ENCODE measurements at regions not wholly inside any gene's neighbourhood (a gene's known extent, or its start where the extent isn't known, plus 50 kb on each side); places are given as distances from the start of the nearest gene placed in this dataset.

DNA sequence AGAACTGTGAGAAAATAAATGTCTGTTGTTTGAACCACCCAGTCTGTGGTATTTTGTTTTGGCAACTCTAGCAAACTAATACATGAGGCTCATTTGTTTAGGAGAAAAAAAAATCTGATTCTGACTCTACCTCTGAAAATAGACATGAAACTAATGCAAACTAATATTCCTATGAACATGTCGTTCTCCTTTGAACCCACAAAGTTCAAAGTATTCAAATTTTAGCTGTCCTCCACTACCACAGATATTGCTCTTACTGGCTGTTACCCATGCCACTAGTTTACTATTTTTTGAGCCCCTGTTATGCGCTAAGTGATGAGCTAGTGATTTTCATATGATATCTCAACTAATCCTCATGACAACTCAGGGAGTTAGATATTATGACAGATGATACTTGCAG is 58.8 kb upstream of the ZNF804B start:
- no peak for DNase-seq

GRCh38 chr7:88694207-88694606 is 65.3 kb upstream of the ZNF804B start:
- no peak for DNase-seq

- DNase-seq: no peak
These were observed 66.4 kb upstream of the ZNF804B start for GRCh38 chr7:88693131-88693530.

GRCh38 chr7:88692493-88692892 is 67.0 kb upstream of the ZNF804B start:
- DNase-seq: no peak

DNA sequence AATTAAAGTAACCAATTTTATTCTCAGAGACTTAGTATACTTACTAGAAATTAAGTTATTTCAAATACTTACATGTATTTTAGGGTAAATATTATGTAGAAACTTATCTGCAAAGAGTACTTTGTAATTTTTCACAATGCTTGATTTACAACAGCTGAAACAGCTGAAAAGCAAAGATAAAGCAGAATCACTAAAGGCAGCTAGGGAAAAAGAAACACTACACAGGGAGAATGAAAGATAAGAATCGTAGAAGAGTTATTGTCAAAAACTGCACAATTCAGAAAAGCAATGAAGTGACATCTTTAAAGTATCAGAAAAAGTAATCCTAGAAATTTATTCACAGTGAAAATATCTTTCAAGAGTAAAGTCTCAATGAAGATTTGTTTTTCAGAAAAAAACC is 69.7 kb upstream of the ZNF804B start:
- DNase-seq: no peak

- DNase-seq: no peak
These were observed 71.3 kb upstream of the ZNF804B start for GRCh38 chr7:88688222-88688621.

DNA sequence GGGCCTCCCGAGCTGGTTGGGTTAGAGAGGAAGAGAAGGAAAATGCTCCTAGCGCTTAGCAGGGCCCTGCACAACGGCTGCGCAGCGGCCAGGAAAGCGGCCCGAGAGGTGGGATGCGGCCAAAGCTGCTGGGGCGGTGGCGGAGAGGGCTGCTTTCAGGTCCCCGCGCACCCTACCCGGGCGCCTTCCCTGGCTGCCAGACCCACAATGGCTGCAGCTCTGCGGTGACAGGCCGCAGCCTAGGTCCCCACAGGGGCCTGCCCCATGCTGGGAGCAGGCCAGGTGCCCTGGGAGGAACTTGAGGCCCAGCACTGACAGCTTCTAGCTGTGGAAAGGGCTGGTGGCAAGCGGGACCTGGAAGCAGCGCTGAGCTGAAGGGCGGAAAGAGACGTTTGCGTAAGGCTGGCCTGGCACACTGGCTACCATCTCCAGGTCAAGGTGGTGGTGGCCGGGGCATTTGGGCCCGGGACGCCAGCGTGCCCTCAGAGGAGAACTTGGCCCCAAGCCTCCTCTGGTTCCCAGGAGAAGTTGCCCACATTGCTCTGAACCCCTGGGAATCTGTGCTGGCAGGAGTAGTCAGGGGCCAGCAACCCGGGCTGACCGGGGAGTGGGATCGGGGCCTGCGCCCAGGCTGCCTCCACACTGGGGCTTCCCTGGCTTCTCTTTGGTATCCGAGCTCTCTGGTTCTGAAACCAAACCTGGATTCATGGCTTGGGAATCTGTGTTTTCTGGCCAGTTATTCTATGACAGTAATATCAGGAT is 72.9 kb upstream of the ZNF804B start:
- no peak for DNase-seq

DNA sequence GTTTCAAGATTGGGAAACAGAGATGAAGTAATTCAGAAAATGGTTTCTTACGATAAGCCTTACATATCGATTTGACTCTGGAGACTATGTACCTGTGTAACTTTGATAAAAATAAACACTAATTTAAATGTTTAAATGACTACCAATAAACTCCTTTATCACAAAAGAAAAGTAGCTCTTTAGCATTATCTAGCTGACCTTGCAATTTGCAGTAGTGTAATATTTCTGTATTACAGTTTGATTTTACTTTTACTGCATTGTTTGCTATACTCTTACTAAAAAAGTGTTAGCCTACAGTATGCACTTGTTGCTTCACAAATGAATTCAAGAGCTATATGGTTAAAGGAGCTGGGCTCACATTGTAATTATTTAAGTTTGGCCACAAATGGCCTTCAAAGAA is 77.8 kb upstream of the ZNF804B start:
- DNase-seq: no peak

DNA sequence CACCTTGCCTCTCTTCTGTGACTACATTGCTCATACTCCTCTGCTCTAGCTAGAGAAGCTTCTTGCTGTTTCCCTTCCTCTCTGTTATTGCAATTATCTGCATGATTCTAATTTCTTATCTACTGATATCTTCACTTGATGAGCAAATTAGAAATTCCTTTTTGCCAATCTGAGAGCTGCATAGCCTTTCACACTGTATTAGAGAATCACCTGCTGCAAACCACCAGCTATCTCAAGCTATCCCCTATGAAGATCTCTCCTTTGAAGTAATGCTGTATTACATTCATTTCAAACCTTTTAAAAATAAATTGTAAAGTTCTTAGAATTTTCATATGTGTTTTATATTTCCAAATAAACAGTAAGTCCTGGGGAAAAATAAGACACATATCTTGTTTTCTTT is 89.0 kb upstream of the ZNF804B start:
- DNase-seq: no peak

GRCh38 chr7:88669913-88670312 is 89.6 kb upstream of the ZNF804B start:
- DNase-seq: no peak

DNA sequence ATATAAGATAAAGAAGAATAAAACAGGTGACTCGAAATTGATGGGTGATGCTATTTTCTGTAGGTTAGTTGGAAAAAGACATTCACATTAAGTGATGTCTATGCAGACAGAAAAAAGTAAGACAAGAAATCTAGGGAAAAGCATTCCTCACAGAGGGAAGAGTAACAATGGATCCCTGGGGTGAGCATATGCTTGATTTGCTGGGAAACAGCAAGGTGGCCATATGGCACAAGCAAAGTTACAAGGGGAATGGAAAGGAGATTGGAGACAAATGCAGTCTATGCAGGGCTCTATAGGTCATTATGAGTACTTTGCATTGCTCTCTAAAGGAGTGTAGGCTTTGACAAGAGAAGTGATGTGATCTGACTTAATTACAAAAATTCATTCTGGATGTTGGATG is 90.9 kb upstream of the ZNF804B start:
- DNase-seq: no peak

DNA sequence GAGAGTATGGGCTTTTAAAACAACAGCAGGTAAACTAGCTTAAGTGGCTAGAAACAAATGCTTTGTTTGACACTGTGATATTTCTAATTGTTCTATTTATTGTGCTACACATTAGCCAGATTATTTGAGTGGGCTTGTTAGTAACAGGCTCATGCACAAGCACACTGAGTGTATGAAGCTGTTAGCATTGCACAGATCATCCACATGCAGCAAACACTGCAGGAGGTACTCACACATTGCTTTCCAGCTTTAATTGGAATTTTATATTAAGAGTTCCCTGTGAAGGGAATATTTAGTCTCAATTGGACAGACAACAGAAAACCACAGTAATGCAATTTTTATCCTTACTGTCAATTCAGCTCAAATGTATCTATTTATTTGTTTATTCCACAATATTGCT is 92.9 kb upstream of the ZNF804B start:
- DNase-seq: no peak

- no peak for DNase-seq
These were observed 93.5 kb upstream of the ZNF804B start for GRCh38 chr7:88665892-88666514.

- no peak for DNase-seq
These were observed 94.8 kb upstream of the ZNF804B start for GRCh38 chr7:88664630-88665233.

GRCh38 chr7:88661921-88662320 is 97.6 kb upstream of the ZNF804B start:
- no peak for DNase-seq

DNA sequence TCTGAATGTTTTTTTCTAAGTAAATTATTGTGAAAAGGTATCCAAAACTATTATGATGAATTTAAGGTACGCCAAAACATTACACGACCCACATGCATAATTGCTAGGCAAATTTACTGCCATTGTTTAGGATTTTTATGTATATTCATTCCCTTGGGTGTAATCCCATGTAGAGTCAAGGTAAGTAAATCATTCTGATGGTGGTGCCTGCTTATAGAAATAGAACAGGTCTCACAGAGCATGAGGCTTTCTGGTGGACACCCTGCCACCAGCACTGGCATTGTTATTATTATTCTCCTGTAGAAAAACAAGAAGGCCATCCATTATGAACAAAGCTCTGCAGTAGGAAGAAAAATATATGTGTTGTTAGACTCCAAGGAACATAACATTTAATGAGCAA is 111.7 kb upstream of the ZNF804B start:
- DNase-seq: no peak

GRCh38 chr7:88638583-88638982 is 120.9 kb upstream of the ZNF804B start:
- DNase-seq: no peak

DNA sequence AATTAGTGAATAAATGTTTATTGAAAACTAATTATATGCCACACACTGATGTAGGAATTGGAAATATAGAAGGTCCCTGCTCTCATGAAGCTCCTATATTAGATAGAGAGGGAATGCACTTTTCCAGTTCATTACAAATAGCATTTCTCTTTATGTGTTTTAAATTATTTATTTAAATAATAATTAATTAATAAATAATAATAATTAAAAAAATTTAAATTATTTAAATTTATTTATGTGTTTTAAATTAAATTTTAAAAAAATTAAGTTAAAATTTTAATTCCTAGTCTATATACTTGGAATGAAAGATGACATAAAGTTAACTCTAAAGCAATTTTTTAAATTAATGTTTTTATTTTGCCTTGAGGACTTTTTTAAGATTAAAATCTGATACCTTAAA is 121.7 kb upstream of the ZNF804B start:
- DNase-seq: no peak

DNA sequence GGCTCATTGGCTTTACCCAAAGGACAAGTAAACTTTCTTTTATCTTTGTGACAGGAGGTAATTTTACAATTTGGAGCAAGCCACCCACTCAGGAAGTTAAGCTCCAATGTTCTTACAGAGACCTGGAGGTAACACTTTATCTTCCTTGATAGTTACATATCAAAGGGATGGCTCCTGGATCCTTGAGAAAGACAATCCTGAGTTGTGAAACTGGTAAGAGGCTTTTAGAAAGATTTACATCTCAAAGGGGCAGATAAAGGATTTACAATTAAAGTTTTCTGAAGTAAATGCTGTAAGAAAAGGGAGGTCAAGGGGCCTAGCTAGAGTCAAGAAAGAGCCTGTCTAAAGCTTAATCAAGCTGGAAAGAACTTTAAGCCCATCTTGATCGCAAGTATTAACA is 124.4 kb upstream of the ZNF804B start:
- no peak for DNase-seq

DNA sequence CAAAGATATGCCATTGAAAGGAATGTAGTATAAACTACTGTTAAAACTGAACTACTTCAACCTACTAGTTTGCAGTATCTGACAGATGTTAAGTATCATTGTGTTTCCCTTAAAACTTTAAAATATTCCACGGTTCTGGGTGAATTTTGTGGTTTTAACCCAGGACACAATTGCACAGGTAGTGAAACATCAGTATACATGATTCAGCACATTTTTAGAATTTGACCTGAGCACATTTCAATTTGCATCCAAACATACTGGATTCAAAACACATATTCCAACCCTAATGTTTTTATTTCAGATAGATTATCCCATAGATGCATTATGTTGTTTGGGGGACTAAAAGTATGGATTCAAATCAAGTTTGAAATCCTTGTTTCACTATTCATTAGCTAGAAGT is 129.9 kb upstream of the ZNF804B start:
- no peak for DNase-seq

DNA sequence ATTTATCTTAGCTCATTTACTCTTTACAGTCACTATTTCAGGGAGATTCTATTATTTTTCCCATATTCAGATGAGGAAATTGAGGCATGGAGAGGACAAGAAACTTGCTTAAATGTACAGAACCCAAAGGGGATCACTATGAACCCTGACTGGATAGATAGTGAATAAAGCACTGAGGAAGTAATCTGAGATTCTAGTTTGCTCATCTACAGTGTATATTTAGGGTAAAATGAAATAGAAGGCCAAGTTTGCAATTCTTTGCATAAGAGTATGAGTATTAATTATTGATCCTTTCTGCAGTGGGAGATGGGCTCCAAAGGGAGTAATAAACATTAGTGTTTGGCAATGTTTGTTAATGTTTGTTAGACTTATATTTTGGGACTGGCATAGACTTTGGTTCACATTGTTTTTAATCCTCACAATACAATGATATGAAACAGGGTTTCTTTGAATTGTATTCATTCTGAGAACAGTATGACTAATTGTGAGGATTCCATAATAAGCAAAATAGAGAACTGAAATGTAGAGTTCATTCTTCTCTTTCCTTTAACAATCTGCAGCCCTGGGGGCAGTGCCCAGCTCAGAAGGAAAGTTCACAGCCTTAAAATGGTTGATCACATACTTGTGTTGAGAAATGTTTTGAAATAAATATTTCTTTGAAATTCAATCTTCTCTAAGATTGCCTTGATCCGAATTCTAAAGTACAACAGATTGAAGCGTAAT is 131.0 kb upstream of the ZNF804B start:
- DNase-seq: no peak

- no peak for DNase-seq
These were observed 142.3 kb upstream of the ZNF804B start for GRCh38 chr7:88617185-88617584.

- no peak for DNase-seq
These were observed 144.2 kb upstream of the ZNF804B start for GRCh38 chr7:88615336-88615735.

- no peak for DNase-seq
These were observed 144.8 kb upstream of the ZNF804B start for GRCh38 chr7:88614736-88615135.

All from femur (tissue), 1 donor.